Astrocyte of the cerebellum (primary cell): ENCODE measurements at regions not wholly inside any gene's neighbourhood (a gene's known extent, or its start where the extent isn't known, plus 50 kb on each side); places are given as distances from the start of the nearest gene placed in this dataset.
"Not testable (repeated sequence)": the region's sequence is repeated elsewhere in the genome, so short reads cannot be mapped to it uniquely, and the experiment has no call there.

Experiments used
- DNase-seq: peaks from one replicate; pipeline ENCODE4 v3.0.0-alpha.2; 2011; ENCODE audit warnings: low read depth
- H3K4me3 ChIP-seq: 2 replicates; pipeline ENCODE4 v1.5.1; 2011; ENCODE audit warnings: mild to moderate bottlenecking, low read depth, low read length, moderate library complexity
- CTCF ChIP-seq: IDR thresholded peaks from 2 replicates; pipeline ENCODE4 v1.5.1; 2012; ENCODE audit warnings: low read length, low read depth, moderate library complexity, mild to moderate bottlenecking; ENCODE audit errors: missing control alignments
- in situ Hi-C: cut with HindIII; loops from 2 replicates; pipeline ENCODE4 v1.10.0; 2017; ENCODE audit warnings: low sequenced_read_pairs

GRCh38 chr11:38356255-38356654, 1758.2 kb upstream of the RAG2 start:
- in situ Hi-C loops, result no loop called here
- no peak overlapping the region for H3K4me3 ChIP-seq
- DNase-seq, result no peak
- TF ChIP-seq CTCF, result no peak

GRCh38 chr11:38345286-38345685, 1747.2 kb upstream of the RAG2 start:
- no peak for DNase-seq
- TF ChIP-seq CTCF, result no peak
- H3K4me3 ChIP-seq, result no peak overlapping the region
- in situ Hi-C loops, result no loop called here

GRCh38 chr11:38341612-38342011, 1743.6 kb upstream of the RAG2 start:
- in situ Hi-C loops, DNase-seq, H3K4me3 ChIP-seq: not testable (repeated sequence)

- H3K4me3 ChIP-seq, result no peak overlapping the region
- TF ChIP-seq CTCF, result no peak
- in situ Hi-C loops, result no loop called here
- no peak for DNase-seq
Observed at GRCh38 chr11:38339835-38340440, 1741.9 kb upstream of the RAG2 start.

- in situ Hi-C loops, H3K4me3 ChIP-seq, DNase-seq: not testable (repeated sequence)
Observed at GRCh38 chr11:38338022-38338421, 1740.0 kb upstream of the RAG2 start.

GRCh38 chr11:38332046-38332445, 1734.0 kb upstream of the RAG2 start:
- no peak overlapping the region for H3K4me3 ChIP-seq
- DNase-seq, result peak; percentile 4
- no peak for TF ChIP-seq CTCF
- in situ Hi-C loops, result no loop called here

GRCh38 chr11:38330578-38330977, 1732.5 kb upstream of the RAG2 start:
- no peak for DNase-seq
- H3K4me3 ChIP-seq, result no peak overlapping the region
- TF ChIP-seq CTCF, result no peak
- in situ Hi-C loops, result no loop called here
